ENCODE measurements at regions not wholly inside any gene's neighbourhood (a gene's known extent, or its start where the extent isn't known, plus 50 kb on each side); places are given as distances from the start of the nearest gene placed in this dataset.

DNA sequence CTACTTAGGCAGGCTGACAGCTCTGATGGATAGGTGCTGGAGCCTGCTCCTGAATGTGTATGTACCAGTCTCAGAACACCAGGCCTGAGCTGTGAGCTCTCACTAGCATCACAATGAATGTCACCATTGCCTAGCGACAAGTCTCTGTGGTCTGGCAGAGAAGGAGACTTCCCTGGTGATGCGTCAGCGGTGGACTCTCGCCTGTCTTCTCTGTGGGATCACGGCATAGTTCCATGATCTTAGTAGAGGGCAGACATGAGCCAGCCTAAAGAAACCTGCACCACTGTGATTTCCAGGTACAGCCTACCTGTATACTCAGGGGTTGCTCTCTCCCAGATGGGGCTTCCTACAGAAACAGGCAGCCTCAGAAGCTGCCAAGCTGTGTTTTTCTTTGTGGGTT, 699.2 kb upstream of the TSPY4 start (continued):
- TF ChIP-seq, protein P1, sequence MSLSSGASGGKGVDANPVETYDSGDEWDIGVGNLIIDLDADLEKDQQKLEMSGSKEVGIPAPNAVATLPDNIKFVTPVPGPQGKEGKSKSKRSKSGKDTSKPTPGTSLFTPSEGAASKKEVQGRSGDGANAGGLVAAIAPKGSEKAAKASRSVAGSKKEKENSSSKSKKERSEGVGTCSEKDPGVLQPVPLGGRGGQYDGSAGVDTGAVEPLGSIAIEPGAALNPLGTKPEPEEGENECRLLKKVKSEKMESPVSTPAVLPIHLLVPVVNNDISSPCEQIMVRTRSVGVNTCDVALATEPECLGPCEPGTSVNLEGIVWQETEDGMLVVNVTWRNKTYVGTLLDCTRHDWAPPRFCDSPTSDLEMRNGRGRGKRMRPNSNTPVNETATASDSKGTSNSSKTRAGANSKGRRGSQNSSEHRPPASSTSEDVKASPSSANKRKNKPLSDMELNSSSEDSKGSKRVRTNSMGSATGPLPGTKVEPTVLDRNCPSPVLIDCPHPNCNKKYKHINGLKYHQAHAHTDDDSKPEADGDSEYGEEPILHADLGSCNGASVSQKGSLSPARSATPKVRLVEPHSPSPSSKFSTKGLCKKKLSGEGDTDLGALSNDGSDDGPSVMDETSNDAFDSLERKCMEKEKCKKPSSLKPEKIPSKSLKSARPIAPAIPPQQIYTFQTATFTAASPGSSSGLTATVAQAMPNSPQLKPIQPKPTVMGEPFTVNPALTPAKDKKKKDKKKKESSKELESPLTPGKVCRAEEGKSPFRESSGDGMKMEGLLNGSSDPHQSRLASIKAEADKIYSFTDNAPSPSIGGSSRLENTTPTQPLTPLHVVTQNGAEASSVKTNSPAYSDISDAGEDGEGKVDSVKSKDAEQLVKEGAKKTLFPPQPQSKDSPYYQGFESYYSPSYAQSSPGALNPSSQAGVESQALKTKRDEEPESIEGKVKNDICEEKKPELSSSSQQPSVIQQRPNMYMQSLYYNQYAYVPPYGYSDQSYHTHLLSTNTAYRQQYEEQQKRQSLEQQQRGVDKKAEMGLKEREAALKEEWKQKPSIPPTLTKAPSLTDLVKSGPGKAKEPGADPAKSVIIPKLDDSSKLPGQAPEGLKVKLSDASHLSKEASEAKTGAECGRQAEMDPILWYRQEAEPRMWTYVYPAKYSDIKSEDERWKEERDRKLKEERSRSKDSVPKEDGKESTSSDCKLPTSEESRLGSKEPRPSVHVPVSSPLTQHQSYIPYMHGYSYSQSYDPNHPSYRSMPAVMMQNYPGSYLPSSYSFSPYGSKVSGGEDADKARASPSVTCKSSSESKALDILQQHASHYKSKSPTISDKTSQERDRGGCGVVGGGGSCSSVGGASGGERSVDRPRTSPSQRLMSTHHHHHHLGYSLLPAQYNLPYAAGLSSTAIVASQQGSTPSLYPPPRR (CRISPR knock-in tag; IDR thresholded peaks at IDR 0.05; ENCODE audit: borderline replicate concordance) = no peak
- TF ChIP-seq ZNF691 (CRISPR knock-in tag; IDR thresholded peaks at IDR 0.05; ENCODE audit: borderline replicate concordance, low read depth) = no peak
- TF ChIP-seq ATF2 (CRISPR knock-in tag; IDR thresholded peaks at IDR 0.05) = no peak
- TF ChIP-seq, protein P2, sequence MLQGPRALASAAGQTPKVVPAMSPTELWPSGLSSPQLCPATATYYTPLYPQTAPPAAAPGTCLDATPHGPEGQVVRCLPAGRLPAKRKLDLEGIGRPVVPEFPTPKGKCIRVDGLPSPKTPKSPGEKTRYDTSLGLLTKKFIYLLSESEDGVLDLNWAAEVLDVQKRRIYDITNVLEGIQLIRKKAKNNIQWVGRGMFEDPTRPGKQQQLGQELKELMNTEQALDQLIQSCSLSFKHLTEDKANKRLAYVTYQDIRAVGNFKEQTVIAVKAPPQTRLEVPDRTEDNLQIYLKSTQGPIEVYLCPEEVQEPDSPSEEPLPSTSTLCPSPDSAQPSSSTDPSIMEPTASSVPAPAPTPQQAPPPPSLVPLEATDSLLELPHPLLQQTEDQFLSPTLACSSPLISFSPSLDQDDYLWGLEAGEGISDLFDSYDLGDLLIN (CRISPR knock-in tag; IDR thresholded peaks at IDR 0.05; ENCODE audit: borderline replicate concordance) = no peak
- TF ChIP-seq GMEB2 (CRISPR knock-in tag; IDR thresholded peaks at IDR 0.05; ENCODE audit: low read depth) = no peak

Data from HepG2 (cell line).